HG03342 (cell line): ENCODE measurements at regions not wholly inside any gene's neighbourhood (a gene's known extent, or its start where the extent isn't known, plus 50 kb on each side); places are given as distances from the start of the nearest gene placed in this dataset.

Source experiments
- ATAC-seq: cut with Tn5 transposase; IDR thresholded peaks from one replicate; pipeline ENCODE4 v1.9.1; 2021; ENCODE audit warnings: mild to moderate bottlenecking, moderate library complexity; ENCODE audit not compliant: unreplicated experiment

GRCh38 chr2:120878970-120879369 lies 143.3 kb downstream of the GLI2 start:
- ATAC-seq: no peak

- ATAC-seq: no peak
These were observed 144.0 kb downstream of the GLI2 start for GRCh38 chr2:120879431-120880295.

DNA sequence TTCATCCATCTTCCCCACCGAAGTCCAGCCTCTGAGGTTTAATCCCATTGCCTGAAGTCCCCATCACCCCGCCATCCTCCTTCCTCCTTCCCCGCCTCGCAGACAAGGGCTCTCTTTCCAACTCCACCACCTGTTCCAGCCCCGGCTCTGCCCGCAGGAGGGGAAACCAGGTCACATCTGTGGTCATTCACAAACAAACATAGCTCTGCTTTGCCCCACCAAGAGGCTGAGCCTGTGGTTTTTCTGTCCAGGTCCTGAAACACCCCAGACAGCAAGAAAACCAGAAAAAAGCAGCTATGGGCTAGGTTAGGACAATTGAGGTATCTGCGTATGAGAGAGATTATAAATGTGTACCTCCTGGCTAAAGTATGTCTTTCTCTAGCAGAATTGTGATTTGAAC lies 144.7 kb downstream of the GLI2 start:
- ATAC-seq: no peak

- ATAC-seq: no peak
These were observed 146.5 kb downstream of the GLI2 start for GRCh38 chr2:120881981-120882788.

DNA sequence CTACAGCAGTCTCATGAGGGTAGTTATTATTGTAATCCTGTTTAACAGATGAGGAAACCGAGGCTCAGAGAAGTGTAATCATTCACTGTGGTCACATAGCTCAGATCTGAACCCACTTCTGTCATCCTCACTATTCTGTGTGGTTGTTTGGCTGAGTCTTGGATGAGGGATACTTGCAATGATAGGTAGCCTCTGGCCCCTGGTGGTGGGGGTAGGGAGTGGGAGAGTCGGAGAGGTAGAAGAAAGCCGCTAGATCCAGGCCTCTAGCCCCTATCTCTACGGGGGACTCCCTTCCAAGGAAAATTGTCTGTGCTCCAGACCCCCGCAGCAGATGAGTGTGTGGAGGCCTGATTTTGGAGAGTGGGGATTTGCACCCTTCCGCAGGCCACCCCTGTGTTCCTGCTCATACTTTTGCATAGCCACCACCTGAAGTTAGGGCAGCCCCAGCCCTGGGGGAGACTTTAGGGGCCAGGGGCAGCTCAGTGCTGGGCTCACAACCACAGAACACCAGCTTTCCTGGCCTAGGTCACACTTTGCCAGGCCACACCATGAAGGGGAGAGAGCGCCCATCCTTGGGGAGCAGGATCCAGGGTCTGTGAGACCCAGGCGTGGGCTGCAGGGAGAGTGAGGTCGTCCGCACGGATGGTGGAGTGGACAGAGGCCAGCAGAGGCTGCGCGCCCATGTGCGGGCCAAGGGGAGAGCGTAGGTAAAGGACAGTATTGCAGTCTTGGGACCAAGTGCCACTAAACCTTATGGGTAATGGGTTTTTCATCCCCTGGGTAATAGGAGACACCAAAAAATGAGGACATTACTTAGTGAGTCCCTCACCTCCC lies 148.2 kb downstream of the GLI2 start:
- no peak for ATAC-seq

DNA sequence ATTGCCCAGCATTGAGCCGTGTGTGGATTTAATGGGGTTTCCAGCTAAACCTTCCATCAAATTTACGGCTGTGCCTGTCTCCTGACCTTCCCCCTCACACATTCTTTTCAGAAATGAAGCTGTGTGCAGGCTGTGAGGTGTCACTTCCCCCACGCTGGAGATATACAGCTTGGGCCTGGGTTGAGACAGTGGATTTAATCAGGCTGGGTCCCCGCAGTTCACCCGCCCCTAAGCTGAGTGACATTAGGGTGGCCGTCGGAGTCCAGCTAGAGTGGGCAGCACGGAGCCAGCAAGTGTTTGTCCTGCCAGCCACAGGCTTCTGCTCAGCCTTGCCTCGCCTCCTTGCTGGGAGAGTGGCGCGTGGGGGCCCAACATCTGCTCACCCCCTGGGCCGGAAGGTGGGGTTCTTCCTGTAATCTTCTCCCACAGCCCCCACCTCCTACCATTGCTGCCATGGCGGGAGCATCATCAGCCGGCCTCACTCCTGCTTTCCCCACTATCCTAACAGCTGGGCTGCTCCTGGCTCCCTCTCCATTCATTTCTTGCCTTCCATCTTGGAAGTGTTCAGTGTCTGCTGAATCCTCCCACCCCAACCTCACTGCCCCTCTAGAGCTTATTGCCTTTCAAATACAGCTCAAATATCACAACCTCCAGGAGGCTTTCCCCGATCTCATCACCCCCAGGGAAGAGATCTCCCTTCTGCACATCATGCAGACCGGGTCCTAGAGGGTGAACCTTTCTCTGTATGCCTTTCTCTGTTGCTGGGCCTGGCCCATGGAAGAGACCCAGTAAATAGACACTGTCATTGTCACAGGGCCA lies 149.0 kb downstream of the GLI2 start:
- ATAC-seq: no peak

DNA sequence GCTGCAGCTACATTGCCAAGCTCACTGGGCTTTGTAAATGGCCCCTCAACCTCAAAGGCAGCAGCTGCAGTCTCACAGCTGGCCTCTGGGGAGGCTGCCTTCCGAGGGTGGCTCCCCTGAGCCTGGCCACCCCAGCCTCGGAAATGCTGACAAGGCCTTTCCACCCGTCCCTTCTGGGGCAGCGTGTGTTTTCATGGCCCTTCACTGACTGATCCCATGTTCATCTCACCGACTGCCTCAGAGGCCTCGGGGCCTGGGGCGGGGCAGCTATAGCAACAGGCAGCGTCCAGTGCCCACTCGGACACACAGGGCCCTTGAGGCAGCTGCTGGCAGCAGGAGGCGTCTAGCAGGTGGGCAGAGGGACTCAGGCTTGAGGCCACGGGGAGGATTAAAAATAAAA lies 149.7 kb downstream of the GLI2 start:
- ATAC-seq: no peak

- ATAC-seq: no peak
These were observed 150.1 kb downstream of the GLI2 start for GRCh38 chr2:120885749-120886148.

DNA sequence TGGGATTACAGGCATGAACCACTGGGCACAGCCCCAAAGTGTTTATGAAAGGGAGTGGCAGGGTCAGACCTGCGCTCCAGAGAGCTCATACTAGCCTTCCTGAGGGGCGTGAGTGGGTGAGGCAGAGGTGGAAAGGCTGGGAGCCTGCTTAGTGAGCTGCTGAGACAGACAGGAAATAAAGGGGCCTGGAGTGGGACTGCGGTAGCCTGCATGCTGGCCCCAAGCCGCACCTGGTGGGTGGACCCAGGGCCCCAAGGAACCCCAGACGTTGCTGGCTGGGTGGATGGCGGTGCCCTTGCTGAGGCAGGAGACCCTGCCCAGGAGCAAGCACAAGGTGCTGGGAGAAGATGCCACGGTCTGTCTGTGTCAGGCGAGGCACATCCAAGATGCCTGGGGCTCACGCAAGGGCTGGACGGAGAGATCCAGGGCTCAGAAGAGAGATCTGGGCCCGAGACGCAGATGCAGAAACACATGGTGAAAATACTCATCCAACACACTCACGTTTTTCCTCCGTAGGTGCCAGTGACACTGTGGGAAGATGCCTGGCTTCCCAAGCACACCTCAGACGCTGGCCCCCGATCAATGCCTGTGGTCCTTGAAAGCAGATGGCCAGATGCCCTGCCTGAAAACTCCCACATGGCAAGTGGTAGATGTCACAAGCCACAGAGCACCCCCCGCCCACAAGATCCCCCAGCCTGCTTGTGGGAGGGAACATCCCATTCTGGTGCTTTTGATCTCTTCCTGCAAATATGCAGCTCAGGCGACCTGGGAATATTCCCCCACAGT lies 151.1 kb downstream of the GLI2 start:
- no peak for ATAC-seq

DNA sequence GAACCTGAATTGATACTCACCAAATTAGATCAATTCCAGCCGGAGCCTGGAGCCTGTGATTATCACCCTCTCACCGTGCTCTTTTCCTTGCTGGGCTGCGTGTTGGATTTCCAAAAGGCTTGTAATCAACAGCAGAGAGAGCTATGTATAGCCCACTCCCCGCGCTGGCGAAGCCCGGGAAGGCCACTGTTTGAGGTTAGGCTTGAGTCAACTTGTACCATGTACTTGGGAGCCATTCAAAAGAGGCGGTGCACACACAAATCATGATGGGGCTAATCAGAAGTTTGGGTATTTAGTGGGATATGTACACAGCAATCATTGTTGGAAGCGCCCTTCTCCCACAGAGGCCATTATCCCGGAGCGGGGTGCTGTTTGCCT lies 151.6 kb downstream of the GLI2 start:
- no peak for ATAC-seq

DNA sequence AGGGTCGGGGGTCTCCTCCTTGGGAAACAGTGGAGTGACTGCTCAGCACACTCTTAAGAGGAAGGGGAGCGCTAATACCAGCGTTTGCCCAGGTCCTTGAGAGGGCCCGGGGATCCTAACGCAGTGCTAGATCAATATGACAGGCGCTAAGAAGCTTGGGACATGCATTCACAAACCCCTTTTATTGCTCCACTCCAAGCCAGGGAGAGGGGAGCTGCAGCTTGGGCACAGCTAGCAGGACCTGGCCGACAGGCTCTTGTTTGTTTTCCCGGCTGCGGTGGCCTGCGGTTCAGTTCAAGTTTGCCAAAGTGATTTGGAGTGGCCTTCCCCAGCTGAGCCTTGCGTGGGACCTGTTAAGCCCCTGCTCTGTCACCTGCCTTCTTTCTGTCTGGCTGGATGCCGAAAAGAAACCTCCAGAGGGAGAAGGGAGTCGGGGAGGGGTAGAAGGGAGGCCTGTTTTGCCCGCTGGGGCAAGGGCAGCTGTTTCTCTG lies 152.1 kb downstream of the GLI2 start:
- ATAC-seq: no peak

DNA sequence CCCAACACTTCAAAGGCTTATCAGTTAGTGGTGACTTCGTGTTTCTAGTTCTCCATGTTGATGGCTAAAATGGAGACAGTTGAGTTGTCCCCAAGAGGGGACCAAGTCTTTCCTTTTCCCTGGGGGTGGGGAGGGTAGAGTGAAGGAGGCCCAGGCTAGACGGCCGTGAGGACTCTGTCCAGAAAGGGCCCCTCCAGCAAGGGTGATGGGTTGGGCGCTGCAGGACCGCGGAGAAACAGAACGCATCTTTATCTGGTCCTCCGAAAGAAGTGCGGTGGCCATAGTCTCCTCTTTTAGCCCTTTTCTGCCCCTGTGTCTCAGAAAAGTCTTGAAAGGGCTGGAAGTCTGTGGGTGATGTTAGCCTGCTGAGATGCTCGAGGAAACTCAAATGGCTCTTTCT lies 153.2 kb downstream of the GLI2 start:
- no peak for ATAC-seq

- no peak for ATAC-seq
These were observed 154.3 kb downstream of the GLI2 start for GRCh38 chr2:120889936-120890335.

DNA sequence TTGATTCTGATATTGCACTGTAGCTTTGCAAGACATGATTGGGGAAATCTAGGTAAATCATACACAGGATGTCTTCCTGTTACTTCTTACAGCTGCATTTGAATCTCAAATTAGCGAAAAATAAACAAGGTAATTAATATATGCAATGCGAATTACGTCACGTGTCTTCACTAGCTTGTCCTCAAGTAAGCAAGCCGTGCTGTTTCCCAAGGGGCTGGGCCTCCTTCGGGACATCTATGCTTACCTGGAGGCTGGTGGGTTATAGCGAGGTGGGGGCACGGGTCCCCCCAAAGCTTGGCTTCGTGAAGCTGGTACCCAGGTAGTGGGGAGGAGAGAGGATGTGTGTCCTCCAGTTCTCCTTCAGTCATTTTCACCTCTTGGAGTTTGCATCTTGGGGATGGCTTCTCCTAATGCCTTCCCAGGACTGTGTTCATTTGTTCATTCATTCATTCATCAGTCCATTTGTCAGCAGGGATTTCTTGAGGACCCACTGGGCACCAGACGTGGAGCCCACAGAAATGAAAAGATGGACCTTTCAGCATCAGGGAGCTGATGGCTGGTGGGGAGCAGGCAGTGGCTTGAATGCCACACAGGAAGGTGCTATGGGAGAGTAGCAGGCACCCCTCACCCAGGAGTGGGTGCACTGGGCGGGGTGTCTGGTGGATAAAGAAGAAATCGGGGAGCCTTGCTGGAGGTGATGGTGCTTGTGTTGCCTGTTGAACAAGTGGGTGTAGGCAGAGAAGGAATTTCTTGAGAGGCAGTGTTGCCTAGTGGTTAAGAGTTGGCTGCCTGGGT lies 155.1 kb downstream of the GLI2 start:
- no peak for ATAC-seq

GRCh38 chr2:120892271-120892966 lies 156.8 kb downstream of the GLI2 start:
- ATAC-seq: no peak

DNA sequence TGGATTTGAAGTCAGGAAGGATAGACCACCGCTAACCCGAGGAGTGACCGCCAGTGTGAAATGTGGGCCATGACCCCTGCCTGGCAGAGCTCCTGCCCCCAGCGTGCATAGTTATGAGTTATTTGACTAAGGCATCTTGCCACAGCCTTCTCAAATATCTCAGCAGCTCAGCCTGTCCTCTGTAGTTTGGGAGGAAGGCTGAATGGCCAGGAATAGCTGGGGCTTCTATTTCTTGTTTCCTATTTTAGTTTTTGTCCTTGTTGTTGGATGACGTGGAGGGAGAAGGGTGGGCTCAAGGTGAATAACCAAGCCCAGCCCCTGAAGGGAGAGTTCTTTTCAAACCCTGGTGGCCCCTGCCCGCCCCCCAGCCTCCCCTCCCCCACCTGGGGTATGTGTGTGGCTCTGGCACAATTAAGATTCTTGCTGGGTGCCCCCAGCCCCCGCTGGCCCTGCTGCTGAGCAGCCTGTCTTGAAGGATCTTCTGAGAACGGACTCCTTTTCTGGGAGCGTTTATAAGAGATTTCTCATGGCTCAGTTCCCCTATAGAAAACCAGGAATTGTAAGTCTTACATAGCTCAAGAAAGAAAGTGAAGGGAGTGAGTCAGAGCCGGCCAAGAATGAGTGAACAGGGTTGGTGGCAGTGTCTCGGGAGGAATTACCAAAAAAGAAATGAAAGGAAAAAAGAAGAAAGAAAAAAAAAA lies 157.4 kb downstream of the GLI2 start:
- ATAC-seq: no peak

- ATAC-seq: no peak
These were observed 158.3 kb downstream of the GLI2 start for GRCh38 chr2:120893811-120894584.
